ENCODE measurements at regions not wholly inside any gene's neighbourhood (a gene's known extent, or its start where the extent isn't known, plus 50 kb on each side); places are given as distances from the start of the nearest gene placed in this dataset.
"Not testable (repeated sequence)": the region's sequence is repeated elsewhere in the genome, so short reads cannot be mapped to it uniquely, and the experiment has no call there.

GRCh38 chr6:112863753-112864152 lies 516.6 kb downstream of the RFPL4B start:
- no peaks in the 10 kb centered on the region for H4K20me1 ChIP-seq
- H3K4me3 ChIP-seq, result no peak overlapping the region

GRCh38 chr6:112865131-112865530 lies 518.0 kb downstream of the RFPL4B start:
- Histone ChIP-seq H3K4me1 (no peaks in the 10 kb centered on the region), H3K27me3 (no peaks in the 10 kb centered on the region), H3K4me2 (no peak overlapping the region), H3K27ac (no peak overlapping the region), H3K9me3 (replicated peaks in 1 of 11) (peaks cover 0 to 12% (median 8%) of the 10 kb centered on the region in 11 experiments; a peak in 11 of 22 replicates), H3K9ac (no peak overlapping the region), H3K4me3 (no peak overlapping the region), H4K20me1 (no peaks in the 10 kb centered on the region), H3K36me3 (no peaks in the 10 kb centered on the region)
- no peak for TF ChIP-seq Cebpa-rat (IDR thresholded peaks at IDR 0.05)

More at GRCh38 chr6:112863753-112864152, 516.6 kb downstream of the RFPL4B start:
- no peak overlapping the region for H3K4me2 ChIP-seq
- H3K27me3 ChIP-seq, result no peaks in the 10 kb centered on the region
- H3K9me3 ChIP-seq (replicated peaks in 1 of 11), result peaks cover 0 to 2% (median under 1%) of the 10 kb centered on the region in 11 experiments; a peak in 9 of 22 replicates
- no peak overlapping the region for H3K27ac ChIP-seq
- TF ChIP-seq Cebpa-rat (IDR thresholded peaks at IDR 0.05), result no peak
- H3K36me3 ChIP-seq, result no peaks in the 10 kb centered on the region
- no peak overlapping the region for H3K9ac ChIP-seq
- H3K4me1 ChIP-seq, result no peaks in the 10 kb centered on the region

GRCh38 chr6:112874881-112875280 lies 527.8 kb downstream of the RFPL4B start:
- H3K4me1 ChIP-seq, result no peaks in the 10 kb centered on the region
- no peaks in the 10 kb centered on the region for H3K27me3 ChIP-seq
- no peak overlapping the region for H3K4me2 ChIP-seq
- H3K9me3 ChIP-seq (replicated peaks in 1 of 11), result peaks cover 4 to 16% (median 7%) of the 10 kb centered on the region in 11 experiments; a peak in 10 of 22 replicates
- H3K27ac ChIP-seq, result no peak overlapping the region
- no peaks in the 10 kb centered on the region for H3K36me3 ChIP-seq
- H4K20me1 ChIP-seq, result no peaks in the 10 kb centered on the region
- no peak overlapping the region for H3K4me3 ChIP-seq
- no peak for TF ChIP-seq Cebpa-rat (IDR thresholded peaks at IDR 0.05)
- no peak overlapping the region for H3K9ac ChIP-seq

GRCh38 chr6:112877134-112878100 lies 530.3 kb downstream of the RFPL4B start:
- Histone ChIP-seq H3K9me3 (replicated peaks in 1 of 11) (no peaks in the 10 kb centered on the region), H3K36me3 (no peaks in the 10 kb centered on the region), H3K4me1 (no peaks in the 10 kb centered on the region), H3K27ac (no peak overlapping the region), H3K9ac (no peak overlapping the region), H3K27me3 (no peaks in the 10 kb centered on the region), H3K4me2 (no peak overlapping the region), H3K4me3 (no peak overlapping the region), H4K20me1 (no peaks in the 10 kb centered on the region)
- no peak for TF ChIP-seq Cebpa-rat (IDR thresholded peaks at IDR 0.05)

GRCh38 chr6:112879920-112880413 lies 532.8 kb downstream of the RFPL4B start:
- Histone ChIP-seq H3K27ac (no peak overlapping the region), H4K20me1 (no peaks in the 10 kb centered on the region), H3K4me1 (no peaks in the 10 kb centered on the region), H3K27me3 (no peaks in the 10 kb centered on the region), H3K36me3 (no peaks in the 10 kb centered on the region), H3K9me3 (replicated peaks in 1 of 11) (no peaks in the 10 kb centered on the region), H3K4me3 (no peak overlapping the region), H3K4me2 (no peak overlapping the region), H3K9ac (no peak overlapping the region)
- TF ChIP-seq Cebpa-rat (IDR thresholded peaks at IDR 0.05), result no peak

GRCh38 chr6:112881027-112881426 lies 533.9 kb downstream of the RFPL4B start:
- no peak overlapping the region for H3K9ac ChIP-seq
- H3K4me3 ChIP-seq, result no peak overlapping the region
- H3K9me3 ChIP-seq (replicated peaks in 1 of 11), result no peaks in the 10 kb centered on the region
- no peaks in the 10 kb centered on the region for H3K36me3 ChIP-seq
- TF ChIP-seq Cebpa-rat (IDR thresholded peaks at IDR 0.05), result no peak
- no peaks in the 10 kb centered on the region for H3K27me3 ChIP-seq
- H3K27ac ChIP-seq, result no peak overlapping the region
- no peak overlapping the region for H3K4me2 ChIP-seq
- H4K20me1 ChIP-seq, result no peaks in the 10 kb centered on the region
- H3K4me1 ChIP-seq, result no peaks in the 10 kb centered on the region

GRCh38 chr6:112881828-112882780 lies 535.0 kb downstream of the RFPL4B start:
- H3K9ac ChIP-seq, result no peak overlapping the region

GRCh38 chr6:112883095-112883494 lies 536.0 kb downstream of the RFPL4B start:
- H3K27me3 ChIP-seq, result no peaks in the 10 kb centered on the region
- H3K4me1 ChIP-seq, result no peaks in the 10 kb centered on the region
- no peak overlapping the region for H3K9ac ChIP-seq
- no peak overlapping the region for H3K4me2 ChIP-seq
- H3K9me3 ChIP-seq (replicated peaks in 1 of 11), result no peaks in the 10 kb centered on the region
- no peaks in the 10 kb centered on the region for H4K20me1 ChIP-seq
- H3K4me3 ChIP-seq, result no peak overlapping the region
- TF ChIP-seq Cebpa-rat (IDR thresholded peaks at IDR 0.05), result no peak
- H3K27ac ChIP-seq, result no peak overlapping the region
- no peaks in the 10 kb centered on the region for H3K36me3 ChIP-seq

More at GRCh38 chr6:112881828-112882780, 535.0 kb downstream of the RFPL4B start:
- no peaks in the 10 kb centered on the region for H4K20me1 ChIP-seq
- H3K9me3 ChIP-seq (replicated peaks in 1 of 11), result no peaks in the 10 kb centered on the region
- H3K4me1 ChIP-seq, result no peaks in the 10 kb centered on the region
- no peak overlapping the region for H3K4me2 ChIP-seq
- no peak for TF ChIP-seq Cebpa-rat (IDR thresholded peaks at IDR 0.05)
- H3K27me3 ChIP-seq, result no peaks in the 10 kb centered on the region
- H3K4me3 ChIP-seq, result no peak overlapping the region
- no peak overlapping the region for H3K27ac ChIP-seq
- H3K36me3 ChIP-seq, result no peaks in the 10 kb centered on the region

GRCh38 chr6:112886415-112886814 lies 539.3 kb downstream of the RFPL4B start:
- TF ChIP-seq Cebpa-rat (IDR thresholded peaks at IDR 0.05), result no peak

GRCh38 chr6:112887424-112887823 lies 540.3 kb downstream of the RFPL4B start:
- H3K4me2 ChIP-seq; H3K27me3 ChIP-seq; H3K9me3 ChIP-seq (replicated peaks in 1 of 11); H3K4me3 ChIP-seq; H3K4me1 ChIP-seq; H3K36me3 ChIP-seq; H3K27ac ChIP-seq; H3K9ac ChIP-seq; H4K20me1 ChIP-seq: not testable (repeated sequence)

More at GRCh38 chr6:112886415-112886814, 539.3 kb downstream of the RFPL4B start:
- H3K9me3 ChIP-seq (replicated peaks in 1 of 11), result no peaks in the 10 kb centered on the region
- H3K4me1 ChIP-seq, result no peaks in the 10 kb centered on the region
- H4K20me1 ChIP-seq, result no peaks in the 10 kb centered on the region
- no peak overlapping the region for H3K9ac ChIP-seq
- H3K27ac ChIP-seq, result no peak overlapping the region
- H3K27me3 ChIP-seq, result no peaks in the 10 kb centered on the region
- H3K36me3 ChIP-seq, result no peaks in the 10 kb centered on the region
- H3K4me2 ChIP-seq, result no peak overlapping the region
- H3K4me3 ChIP-seq, result no peak overlapping the region

Data from BLaER1 treated with 17β-estradiol and CSF1 and Interleukin-3, amounts not matched to agents 10 nM and 100 nM (cell line).